HL-60 (cell line): ENCODE measurements at regions not wholly inside any gene's neighbourhood (a gene's known extent, or its start where the extent isn't known, plus 50 kb on each side); places are given as distances from the start of the nearest gene placed in this dataset.

Experiments used
- DNase-seq, 2 experiments: peaks; one replicate each; pipeline ENCODE4 v3.0.0-alpha.2; 2010 to 2020; ENCODE audit warnings: low read depth in 1 of 2, low spot score in 1 of 2
- H3K27ac ChIP-seq: fragments of 250-450 bp; sonication (Bioruptor Pico); replicated peaks from 2 replicates; pipeline ENCODE4 v1.5.1; 2020; ENCODE audit warnings: mild to moderate bottlenecking, moderate library complexity
- H3K27me3 ChIP-seq: fragments of 250-450 bp; sonication (Bioruptor Pico); 2 replicates; pipeline ENCODE4 v1.5.1; 2021; ENCODE audit warnings: mild to moderate bottlenecking, moderate library complexity; ENCODE audit not compliant: insufficient read depth, poor library complexity, severe bottlenecking
- H3K4me3 ChIP-seq: replicated peaks from 2 replicates; pipeline ENCODE4 v1.5.1; 2011; ENCODE audit warnings: mild to moderate bottlenecking, control low read depth, low read length; ENCODE audit not compliant: insufficient read depth
- CTCF ChIP-seq: IDR thresholded peaks from one replicate; pipeline ENCODE4 v1.5.1; 2011; ENCODE audit warnings: low read length, control low read depth, inconsistent platforms; ENCODE audit not compliant: insufficient read depth
- GABPA ChIP-seq: IDR thresholded peaks from 2 replicates; pipeline ENCODE4 v1.6.1; 2012; ENCODE audit warnings: low read depth
- POLR2AphosphoS5 ChIP-seq: IDR thresholded peaks from 2 replicates; pipeline ENCODE4 v1.6.1; 2012; ENCODE audit warnings: low read depth
- SPI1 ChIP-seq: IDR thresholded peaks from 2 replicates; pipeline ENCODE4 v1.6.1; 2012; ENCODE audit warnings: low read depth, mild to moderate bottlenecking, borderline replicate concordance
- TF ChIP-seq, protein P1 (sequence below): IDR thresholded peaks from 2 replicates; pipeline ENCODE4 v1.6.1; 2012; ENCODE audit warnings: low read depth; ENCODE audit not compliant: insufficient replicate concordance

DNA sequence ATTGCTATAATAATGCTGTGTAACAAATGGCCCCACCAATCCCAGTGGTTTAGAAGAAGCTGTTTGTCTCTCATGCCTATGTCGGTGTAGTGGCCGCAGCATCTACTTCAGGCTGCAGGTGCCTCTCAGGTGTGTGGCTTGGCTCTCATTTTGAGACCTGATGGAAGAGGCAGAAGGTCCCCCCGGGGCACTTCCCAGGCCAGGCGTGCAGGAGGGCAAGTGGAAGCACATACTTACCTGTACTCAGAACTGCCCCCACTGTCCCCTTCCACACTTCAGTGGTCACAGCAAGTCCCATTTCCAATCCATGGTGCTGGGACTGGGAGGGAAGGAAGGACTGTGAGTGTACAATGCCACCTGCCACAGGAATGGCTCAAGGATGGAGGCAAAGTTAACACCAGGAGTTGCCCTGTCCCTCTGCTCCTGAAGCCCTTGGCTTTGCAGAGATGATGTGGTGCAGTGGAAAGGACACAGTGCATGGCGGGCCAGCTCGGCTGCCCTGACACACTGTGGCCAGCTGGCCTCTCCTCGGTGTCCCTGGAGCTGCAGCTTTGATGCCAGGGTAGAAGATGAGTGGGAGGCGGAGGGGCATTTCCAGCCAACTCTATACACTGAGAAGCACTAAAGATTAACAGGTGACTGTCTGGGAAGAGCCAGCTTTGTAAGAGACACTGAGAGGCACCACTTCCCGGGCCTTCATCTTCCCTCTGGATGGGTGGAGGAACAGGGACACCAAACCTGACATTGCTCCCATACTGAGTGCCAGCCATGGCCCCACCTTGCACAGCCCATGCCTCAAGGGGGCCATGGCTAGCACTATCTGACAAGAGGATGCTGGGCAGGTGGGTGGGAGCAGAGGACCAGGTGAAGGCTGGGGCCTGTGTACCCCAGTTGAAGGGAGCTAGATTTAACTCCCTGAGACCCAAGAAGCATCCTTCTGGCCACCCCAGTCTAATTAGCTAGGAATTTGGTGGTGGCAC lies 105.9 kb downstream of the METRNL start:
- TF ChIP-seq CTCF (no peak), SPI1 (no peak), GABPA (no peak), POLR2AphosphoS5 (no peak)
- TF ChIP-seq, protein P1, sequence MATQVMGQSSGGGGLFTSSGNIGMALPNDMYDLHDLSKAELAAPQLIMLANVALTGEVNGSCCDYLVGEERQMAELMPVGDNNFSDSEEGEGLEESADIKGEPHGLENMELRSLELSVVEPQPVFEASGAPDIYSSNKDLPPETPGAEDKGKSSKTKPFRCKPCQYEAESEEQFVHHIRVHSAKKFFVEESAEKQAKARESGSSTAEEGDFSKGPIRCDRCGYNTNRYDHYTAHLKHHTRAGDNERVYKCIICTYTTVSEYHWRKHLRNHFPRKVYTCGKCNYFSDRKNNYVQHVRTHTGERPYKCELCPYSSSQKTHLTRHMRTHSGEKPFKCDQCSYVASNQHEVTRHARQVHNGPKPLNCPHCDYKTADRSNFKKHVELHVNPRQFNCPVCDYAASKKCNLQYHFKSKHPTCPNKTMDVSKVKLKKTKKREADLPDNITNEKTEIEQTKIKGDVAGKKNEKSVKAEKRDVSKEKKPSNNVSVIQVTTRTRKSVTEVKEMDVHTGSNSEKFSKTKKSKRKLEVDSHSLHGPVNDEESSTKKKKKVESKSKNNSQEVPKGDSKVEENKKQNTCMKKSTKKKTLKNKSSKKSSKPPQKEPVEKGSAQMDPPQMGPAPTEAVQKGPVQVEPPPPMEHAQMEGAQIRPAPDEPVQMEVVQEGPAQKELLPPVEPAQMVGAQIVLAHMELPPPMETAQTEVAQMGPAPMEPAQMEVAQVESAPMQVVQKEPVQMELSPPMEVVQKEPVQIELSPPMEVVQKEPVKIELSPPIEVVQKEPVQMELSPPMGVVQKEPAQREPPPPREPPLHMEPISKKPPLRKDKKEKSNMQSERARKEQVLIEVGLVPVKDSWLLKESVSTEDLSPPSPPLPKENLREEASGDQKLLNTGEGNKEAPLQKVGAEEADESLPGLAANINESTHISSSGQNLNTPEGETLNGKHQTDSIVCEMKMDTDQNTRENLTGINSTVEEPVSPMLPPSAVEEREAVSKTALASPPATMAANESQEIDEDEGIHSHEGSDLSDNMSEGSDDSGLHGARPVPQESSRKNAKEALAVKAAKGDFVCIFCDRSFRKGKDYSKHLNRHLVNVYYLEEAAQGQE, result no peak
- DNase-seq, result no peak
- no peaks in the 10 kb centered on the region for H3K27me3 ChIP-seq
- H3K4me3 ChIP-seq, result no peak overlapping the region
- no peak overlapping the region for H3K27ac ChIP-seq

DNA sequence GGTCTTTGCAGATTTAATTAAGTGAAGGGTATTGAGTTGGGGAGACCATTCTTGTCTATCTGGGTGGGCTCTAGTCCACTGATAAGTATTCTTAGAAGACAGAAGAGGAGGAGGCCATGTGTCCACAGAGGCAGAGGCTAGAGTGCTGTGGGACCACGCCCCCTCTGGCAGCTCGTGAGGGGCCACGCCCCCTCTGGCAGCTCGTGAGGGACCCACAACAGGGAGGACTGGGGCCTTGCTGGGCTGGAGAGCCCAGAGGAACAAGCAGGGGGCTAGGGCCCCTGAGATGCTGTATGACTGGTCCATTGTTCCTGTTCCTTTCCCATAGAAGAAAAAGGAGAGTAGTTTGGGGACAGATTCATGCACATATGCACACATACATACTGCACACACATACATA lies 106.8 kb downstream of the METRNL start:
- Histone ChIP-seq H3K4me3 (no peak overlapping the region), H3K27ac (no peak overlapping the region), H3K27me3 (no peaks in the 10 kb centered on the region)
- DNase-seq, result no peak
- no peak for TF ChIP-seq POLR2AphosphoS5
- TF ChIP-seq, protein P1, result no peak
- no peak for TF ChIP-seq GABPA
- no peak for TF ChIP-seq SPI1

DNA sequence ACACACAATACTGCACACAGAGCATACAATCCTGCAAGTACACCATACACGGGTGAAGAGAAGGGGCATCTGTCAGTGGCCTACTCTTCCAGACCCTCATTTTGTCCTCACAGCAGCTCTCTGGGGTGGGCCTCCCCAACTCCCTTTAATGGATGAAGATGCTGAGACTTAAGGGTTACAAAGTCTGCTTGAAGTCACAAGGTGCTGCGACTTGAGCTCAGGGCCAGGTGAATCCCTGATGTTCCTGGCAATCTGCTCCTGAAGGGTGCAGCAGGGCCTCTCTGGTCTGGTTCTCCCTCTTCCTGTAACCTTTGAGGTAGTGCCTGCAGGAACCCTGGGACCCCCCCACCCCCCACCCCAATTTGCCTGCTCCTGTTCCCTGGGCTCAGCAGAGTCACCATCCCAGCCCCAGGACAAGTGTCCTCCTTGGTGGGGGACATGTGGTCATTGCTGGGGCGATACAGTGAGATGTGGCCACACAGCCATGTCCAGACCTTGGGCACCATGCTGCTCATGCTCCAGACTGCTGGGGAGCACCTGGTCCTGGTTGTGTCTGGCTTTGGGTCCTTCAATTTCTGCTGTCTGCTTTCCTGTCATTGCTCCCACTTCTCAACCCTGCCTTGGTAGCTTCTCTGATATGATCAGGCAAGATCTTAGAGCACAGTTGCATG lies 107.5 kb downstream of the METRNL start:
- no peak overlapping the region for H3K4me3 ChIP-seq
- no peak overlapping the region for H3K27ac ChIP-seq
- DNase-seq, result no peak
- TF ChIP-seq, protein P1, result no peak
- TF ChIP-seq POLR2AphosphoS5 (no peak), SPI1 (no peak), CTCF (no peak), GABPA (no peak)
- H3K27me3 ChIP-seq, result no peaks in the 10 kb centered on the region
